Hematopoietic multipotent progenitor cell (in vitro differentiated cells): ENCODE measurements at regions not wholly inside any gene's neighbourhood (a gene's known extent, or its start where the extent isn't known, plus 50 kb on each side); places are given as distances from the start of the nearest gene placed in this dataset.

Experiments
- DNase-seq, 3 donors: peaks; one replicate each; pipeline ENCODE4 v3.0.0-alpha.2; 2011 to 2015; ENCODE audit warnings: low read depth in 2 of 3, low spot score in 2 of 3

GRCh38 chr9:81833563-81834345 lies 94.5 kb upstream of the SPATA31D4 start:
- no peak for DNase-seq

- no peak for DNase-seq
Observed at GRCh38 chr9:81841333-81841732, 86.9 kb upstream of the SPATA31D4 start.

- DNase-seq: no peak
Observed at GRCh38 chr9:81844131-81844567, 84.1 kb upstream of the SPATA31D4 start.

GRCh38 chr9:81847181-81847915 lies 80.9 kb upstream of the SPATA31D4 start:
- DNase-seq: no peak

GRCh38 chr9:81848472-81848871 lies 79.8 kb upstream of the SPATA31D4 start:
- DNase-seq: no peak

GRCh38 chr9:81849631-81850259 lies 78.5 kb upstream of the SPATA31D4 start:
- no peak for DNase-seq

GRCh38 chr9:81850724-81851123 lies 77.5 kb upstream of the SPATA31D4 start:
- DNase-seq: no peak

GRCh38 chr9:81851340-81851739 lies 76.9 kb upstream of the SPATA31D4 start:
- DNase-seq: no peak

GRCh38 chr9:81852820-81853219 lies 75.4 kb upstream of the SPATA31D4 start:
- no peak for DNase-seq

- no peak for DNase-seq
Observed at GRCh38 chr9:81855538-81855937, 72.7 kb upstream of the SPATA31D4 start.

GRCh38 chr9:81858657-81859430 lies 69.4 kb upstream of the SPATA31D4 start:
- no peak for DNase-seq

- no peak for DNase-seq
Observed at GRCh38 chr9:81860581-81860980, 67.6 kb upstream of the SPATA31D4 start.

GRCh38 chr9:81861644-81862043 lies 66.6 kb upstream of the SPATA31D4 start:
- no peak for DNase-seq

GRCh38 chr9:81868145-81868544 lies 60.1 kb upstream of the SPATA31D4 start:
- no peak for DNase-seq

GRCh38 chr9:81871695-81872094 lies 56.5 kb upstream of the SPATA31D4 start:
- no peak for DNase-seq

- DNase-seq: no peak
Observed at GRCh38 chr9:81874250-81874649, 54.0 kb upstream of the SPATA31D4 start.

GRCh38 chr9:81874931-81875330 lies 53.3 kb upstream of the SPATA31D4 start:
- DNase-seq: no peak

GRCh38 chr9:81877047-81877446 lies 51.2 kb upstream of the SPATA31D4 start:
- DNase-seq: no peak
